ENCODE measurements at regions not wholly inside any gene's neighbourhood (a gene's known extent, or its start where the extent isn't known, plus 50 kb on each side); places are given as distances from the start of the nearest gene placed in this dataset.

GRCh38 chr13:87089391-87089790 is 581.8 kb upstream of the SLITRK5 start:
- Histone ChIP-seq H3K4me3 (no peak overlapping the region), H3K27ac (no peak overlapping the region), H3K27me3 (no peaks in the 10 kb centered on the region), H3K9me3 (no peaks in the 10 kb centered on the region), H3K36me3 (no peaks in the 10 kb centered on the region), H3K4me1 (no peaks in the 10 kb centered on the region)
- WGBS, 2 donors, result 91 to 92% methylated on average over 4 of the region's 4 CpGs
- no peak for DNase-seq
- TF ChIP-seq POLR2AphosphoS5 (IDR thresholded peaks at IDR 0.05) (no peak), EP300 (IDR thresholded peaks at IDR 0.05) (no peak), POLR2A (IDR thresholded peaks at IDR 0.05) (no peak), CTCF (IDR thresholded peaks at IDR 0.05) (no peak)
- intact Hi-C loops (cut with DNase I), result no loop called here

- H3K27ac ChIP-seq, result no peak overlapping the region
- TF ChIP-seq CTCF (IDR thresholded peaks at IDR 0.05) (no peak), EP300 (IDR thresholded peaks at IDR 0.05) (no peak), POLR2AphosphoS5 (IDR thresholded peaks at IDR 0.05) (no peak), POLR2A (IDR thresholded peaks at IDR 0.05) (no peak)
- H3K4me1 ChIP-seq, result no peaks in the 10 kb centered on the region
- DNase-seq, result no peak
- H3K9me3 ChIP-seq, result no peaks in the 10 kb centered on the region
- intact Hi-C loops (cut with DNase I), result no loop called here
- H3K27me3 ChIP-seq, result no peaks in the 10 kb centered on the region
- 58 to 75% methylated on average over 2 of the region's 2 CpGs for WGBS, 2 donors
- no peak overlapping the region for H3K4me3 ChIP-seq
- no peaks in the 10 kb centered on the region for H3K36me3 ChIP-seq
Observed at GRCh38 chr13:87093399-87093798, 577.8 kb upstream of the SLITRK5 start.

- TF ChIP-seq POLR2AphosphoS5 (IDR thresholded peaks at IDR 0.05) (no peak), CTCF (IDR thresholded peaks at IDR 0.05) (no peak), EP300 (IDR thresholded peaks at IDR 0.05) (no peak), POLR2A (IDR thresholded peaks at IDR 0.05) (no peak)
- intact Hi-C loops (cut with DNase I), result no loop called here
- Histone ChIP-seq H3K27ac (no peak overlapping the region), H3K27me3 (no peaks in the 10 kb centered on the region), H3K36me3 (no peaks in the 10 kb centered on the region), H3K4me3 (no peak overlapping the region), H3K4me1 (no peaks in the 10 kb centered on the region), H3K9me3 (no peaks in the 10 kb centered on the region)
- WGBS, 2 donors, result 28 to 40% methylated on average over 3 of the region's 3 CpGs
- DNase-seq, result no peak
Observed at GRCh38 chr13:87094646-87095045, 576.5 kb upstream of the SLITRK5 start.

GRCh38 chr13:87100431-87100830 is 570.7 kb upstream of the SLITRK5 start:
- DNase-seq, result no peak
- H3K4me1 ChIP-seq, result no peaks in the 10 kb centered on the region
- H3K9me3 ChIP-seq, result no peaks in the 10 kb centered on the region
- TF ChIP-seq CTCF (IDR thresholded peaks at IDR 0.05) (no peak), EP300 (IDR thresholded peaks at IDR 0.05) (no peak), POLR2A (IDR thresholded peaks at IDR 0.05) (no peak), POLR2AphosphoS5 (IDR thresholded peaks at IDR 0.05) (no peak)
- H3K27ac ChIP-seq, result no peak overlapping the region
- H3K4me3 ChIP-seq, result no peak overlapping the region
- 80 to 92% methylated on average over 5 of the region's 5 CpGs for WGBS, 2 donors
- no peaks in the 10 kb centered on the region for H3K36me3 ChIP-seq
- intact Hi-C loops (cut with DNase I), result no loop called here
- H3K27me3 ChIP-seq, result no peaks in the 10 kb centered on the region

- Histone ChIP-seq H3K27me3 (no peaks in the 10 kb centered on the region), H3K4me1 (no peaks in the 10 kb centered on the region), H3K27ac (no peak overlapping the region), H3K9me3 (no peaks in the 10 kb centered on the region), H3K4me3 (no peak overlapping the region), H3K36me3 (no peaks in the 10 kb centered on the region)
- intact Hi-C loops (cut with DNase I), result no loop called here
- DNase-seq, result no peak
- TF ChIP-seq CTCF (IDR thresholded peaks at IDR 0.05) (no peak), EP300 (IDR thresholded peaks at IDR 0.05) (no peak), POLR2AphosphoS5 (IDR thresholded peaks at IDR 0.05) (no peak), POLR2A (IDR thresholded peaks at IDR 0.05) (no peak)
- WGBS, 2 donors, result 69 to 82% methylated on average over 2 of the region's 2 CpGs
Observed at GRCh38 chr13:87107651-87108050, 563.5 kb upstream of the SLITRK5 start.

Measured in sigmoid colon (tissue), 6 donors.